DMS53 treated with DMSO at 0.1 percent for 48 hours (cell line): ENCODE measurements at regions not wholly inside any gene's neighbourhood (a gene's known extent, or its start where the extent isn't known, plus 50 kb on each side); places are given as distances from the start of the nearest gene placed in this dataset.

Experiments
- DNase-seq: peaks from one replicate; lab custom pipeline; 2025; ENCODE audit not compliant: unreplicated experiment; lab: John Stamatoyannopoulos, UW

DNA sequence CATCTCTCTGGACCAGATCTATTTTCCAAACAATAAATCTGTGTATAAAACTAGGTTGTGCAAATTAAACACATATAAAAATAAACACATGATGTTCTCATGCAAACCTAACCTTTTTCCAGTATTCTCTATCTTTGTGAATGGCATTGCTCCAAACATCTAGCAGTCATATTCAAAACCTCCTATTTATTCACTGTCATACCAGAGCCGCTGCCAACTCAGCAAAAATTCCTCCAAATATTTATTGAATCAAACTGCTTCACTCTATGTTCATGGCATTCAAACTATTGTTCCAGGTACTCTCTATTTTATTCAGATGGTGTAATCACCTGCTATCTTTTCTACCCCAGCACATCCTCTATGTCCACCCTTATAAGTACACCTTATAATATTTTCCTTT is 652.1 kb upstream of the RIOK2 start:
- no peak for DNase-seq

DNA sequence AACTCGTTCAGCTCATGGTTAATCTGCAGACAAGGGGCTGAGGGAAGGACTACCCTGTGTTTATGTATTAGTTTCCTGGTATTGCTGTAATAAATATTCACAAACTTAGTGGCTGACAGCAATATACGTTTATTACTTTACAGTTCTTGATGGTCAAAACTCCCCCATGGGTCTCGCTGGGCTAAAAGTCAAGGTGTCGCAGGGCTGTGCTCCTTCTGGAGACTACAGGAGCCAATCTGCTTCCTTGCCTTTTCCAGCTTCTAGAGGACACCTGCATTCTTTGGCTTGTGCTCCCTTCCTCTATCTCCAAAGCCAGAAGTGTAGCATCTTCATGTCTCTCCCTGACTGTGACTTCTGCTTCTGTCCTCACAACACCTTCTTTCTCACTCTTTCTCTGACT is 653.8 kb upstream of the RIOK2 start:
- no peak for DNase-seq

DNA sequence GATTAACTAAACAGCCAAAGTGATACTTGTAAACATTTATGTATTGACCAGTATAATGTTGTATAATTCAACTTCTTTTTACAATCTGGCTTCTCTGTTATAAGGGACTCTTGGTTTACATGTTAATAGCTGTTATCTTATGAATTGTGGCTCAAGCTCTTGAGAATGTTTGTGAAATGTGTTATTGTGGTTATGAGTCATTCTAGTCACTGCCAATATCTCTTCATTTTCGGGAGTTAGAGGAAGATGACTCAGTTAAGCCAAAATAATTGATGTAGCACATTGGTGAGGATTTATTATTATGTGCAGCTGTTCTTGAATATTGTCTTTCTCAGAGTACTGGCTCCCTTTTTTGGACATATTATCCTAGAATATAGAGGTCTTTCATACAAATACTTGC is 655.2 kb upstream of the RIOK2 start:
- DNase-seq = peak; percentile 55

DNA sequence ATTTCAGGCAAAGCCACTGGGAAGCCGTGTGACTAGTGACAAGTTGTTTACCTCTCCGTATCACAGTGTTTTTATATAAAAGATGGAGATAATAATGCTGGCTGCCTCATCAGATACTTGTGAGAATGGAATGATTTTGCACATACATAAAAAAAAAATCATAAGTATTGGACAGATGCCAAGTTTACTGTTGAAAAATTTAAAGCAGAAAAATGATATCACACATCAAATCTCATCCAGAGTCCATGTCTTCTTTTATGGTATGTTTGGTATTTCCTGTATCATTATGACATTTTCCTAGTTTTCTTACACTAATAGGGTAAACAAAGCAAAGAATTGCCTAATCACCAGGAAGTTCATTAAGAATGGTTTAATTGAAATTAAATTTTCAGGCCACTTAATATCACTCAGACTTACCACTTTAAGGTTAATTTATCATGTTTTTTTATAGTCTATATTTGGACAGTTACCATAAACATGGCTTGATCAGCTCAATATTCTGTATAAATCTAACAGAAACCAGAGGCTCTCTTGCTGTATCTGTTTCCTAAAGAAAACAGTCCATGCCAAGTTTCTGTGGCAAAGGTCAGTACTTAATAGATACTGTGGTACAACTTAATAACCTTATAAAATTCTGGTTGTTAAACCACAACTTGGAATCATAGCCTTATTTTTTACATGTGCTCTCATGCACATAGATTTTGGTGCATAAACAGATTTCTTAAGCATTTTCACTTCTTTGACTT is 656.5 kb upstream of the RIOK2 start:
- no peak for DNase-seq

DNA sequence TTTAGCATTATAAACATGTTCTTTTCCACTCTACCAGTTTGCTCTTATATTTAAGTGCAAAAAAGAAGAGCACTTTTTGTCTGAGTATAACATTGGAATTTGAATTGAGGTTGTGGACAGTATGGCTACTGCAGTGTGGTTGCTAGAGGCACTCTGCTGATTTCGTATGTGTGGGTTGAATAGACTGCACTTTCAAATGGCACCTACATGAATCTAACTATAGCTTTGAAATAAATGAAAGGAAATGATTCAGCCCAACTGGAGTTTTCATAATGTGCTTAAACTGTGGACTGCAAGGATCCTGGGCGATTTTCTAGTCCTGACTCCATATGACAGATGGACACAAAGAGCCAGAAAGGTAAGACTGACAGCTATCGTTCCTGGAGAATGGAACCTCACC is 657.6 kb upstream of the RIOK2 start:
- DNase-seq = no peak

DNA sequence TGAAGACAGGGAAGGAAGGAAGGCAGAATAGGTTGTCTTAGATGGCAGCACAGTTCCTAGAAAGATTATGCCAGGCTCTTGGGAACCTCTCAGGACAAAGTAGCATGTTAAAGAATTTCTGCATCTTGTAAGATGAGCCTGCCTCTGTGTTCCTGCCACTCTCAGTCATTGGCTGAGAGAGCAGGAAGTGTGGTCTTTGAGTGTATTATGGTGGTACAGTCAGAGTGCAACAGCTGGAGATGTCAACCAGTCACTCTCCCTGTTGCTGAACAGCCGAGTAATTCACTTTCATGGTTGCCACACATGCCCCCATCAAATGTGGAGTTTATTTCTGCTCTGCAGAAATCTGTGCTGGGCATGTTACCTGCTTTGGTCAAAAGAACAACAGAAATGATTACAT is 659.6 kb upstream of the RIOK2 start:
- DNase-seq = no peak

DNA sequence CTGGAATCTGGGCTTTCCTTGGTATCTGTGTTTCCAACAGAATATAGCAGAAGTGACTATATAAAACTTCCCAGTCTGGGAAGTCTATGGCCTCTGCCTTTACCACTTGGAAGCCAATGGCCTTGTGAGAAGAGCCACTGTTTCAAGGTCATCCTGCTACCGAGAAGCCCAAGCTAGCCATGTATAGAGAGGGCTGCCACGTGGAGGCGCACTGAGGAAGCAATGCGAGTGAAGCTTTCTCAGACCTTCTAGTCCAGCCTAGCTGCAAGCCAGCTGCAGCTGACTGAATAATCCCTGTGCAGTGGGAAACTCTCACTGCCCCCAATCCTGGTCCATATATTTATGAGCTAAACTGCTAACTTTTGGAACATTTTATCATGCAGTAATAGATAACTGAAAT is 661.8 kb upstream of the RIOK2 start:
- DNase-seq = no peak

DNA sequence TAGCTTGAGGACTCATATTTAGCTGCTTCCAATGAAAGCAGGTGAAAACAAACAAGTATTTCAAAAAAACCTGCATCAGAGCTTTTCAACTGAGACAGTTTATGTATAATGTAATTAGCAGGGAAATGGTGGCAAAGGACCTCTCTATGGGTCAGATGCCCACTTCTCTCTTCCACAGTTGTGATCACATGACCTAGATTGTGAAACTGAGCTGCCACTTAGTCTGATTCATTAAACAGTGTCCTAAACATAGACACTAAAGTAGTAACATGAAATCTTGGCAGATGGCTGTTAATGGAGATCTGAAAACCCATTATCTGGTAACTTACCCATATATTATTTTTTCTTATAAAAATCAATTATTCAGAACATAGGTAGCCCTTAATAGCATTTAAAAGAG is 663.6 kb upstream of the RIOK2 start:
- no peak for DNase-seq

DNA sequence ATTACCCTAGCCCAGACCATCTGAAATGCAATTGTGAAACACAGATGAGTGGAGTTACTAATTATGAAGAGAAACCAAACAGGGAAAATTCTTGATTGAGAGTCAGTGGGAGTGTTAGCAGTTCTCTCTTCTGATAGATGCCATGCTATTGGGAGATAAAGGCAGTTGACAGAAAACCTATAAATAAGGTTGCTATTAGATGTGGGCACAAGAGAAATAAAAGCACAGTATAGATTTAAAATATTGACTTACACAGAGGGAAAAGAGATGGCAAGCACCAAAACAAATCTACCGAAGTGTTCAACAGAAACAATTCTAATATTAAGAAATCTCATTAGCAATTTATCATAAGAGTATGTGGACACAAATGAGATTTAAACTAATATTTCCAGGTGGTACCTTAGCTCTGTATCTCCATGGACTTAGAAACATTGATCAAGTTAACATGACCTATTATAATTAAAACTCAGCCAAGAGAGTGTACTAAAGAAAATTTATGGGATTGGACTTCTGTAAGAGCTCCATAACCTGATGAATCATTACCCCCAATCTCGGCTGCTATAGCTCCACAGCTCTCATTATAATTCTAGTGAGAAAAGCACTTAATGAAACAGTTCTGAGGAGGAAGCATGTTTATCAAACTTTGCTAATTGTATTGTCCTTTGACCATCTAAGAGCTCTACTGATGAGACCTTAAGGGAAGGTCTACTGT is 665.0 kb upstream of the RIOK2 start:
- DNase-seq = no peak

DNA sequence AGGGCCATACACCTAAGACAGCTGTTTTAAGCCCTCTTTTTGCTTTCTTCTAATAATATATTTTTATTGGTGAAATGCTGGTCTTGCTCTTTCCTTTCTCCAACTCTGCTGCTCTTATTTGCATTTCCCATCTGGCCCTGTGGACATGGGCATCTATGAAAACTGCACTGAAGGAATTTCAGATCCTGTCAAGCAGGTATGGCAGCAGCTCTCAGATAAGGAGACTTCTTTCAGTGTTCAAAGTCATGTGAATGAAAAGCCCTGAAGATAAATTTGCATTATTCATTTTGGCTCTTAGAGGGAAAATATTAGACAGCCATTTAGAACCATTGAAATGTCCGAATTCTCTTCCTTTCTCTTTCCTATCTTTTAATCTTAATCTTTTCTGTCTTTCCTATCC is 668.0 kb upstream of the RIOK2 start:
- DNase-seq = no peak

DNA sequence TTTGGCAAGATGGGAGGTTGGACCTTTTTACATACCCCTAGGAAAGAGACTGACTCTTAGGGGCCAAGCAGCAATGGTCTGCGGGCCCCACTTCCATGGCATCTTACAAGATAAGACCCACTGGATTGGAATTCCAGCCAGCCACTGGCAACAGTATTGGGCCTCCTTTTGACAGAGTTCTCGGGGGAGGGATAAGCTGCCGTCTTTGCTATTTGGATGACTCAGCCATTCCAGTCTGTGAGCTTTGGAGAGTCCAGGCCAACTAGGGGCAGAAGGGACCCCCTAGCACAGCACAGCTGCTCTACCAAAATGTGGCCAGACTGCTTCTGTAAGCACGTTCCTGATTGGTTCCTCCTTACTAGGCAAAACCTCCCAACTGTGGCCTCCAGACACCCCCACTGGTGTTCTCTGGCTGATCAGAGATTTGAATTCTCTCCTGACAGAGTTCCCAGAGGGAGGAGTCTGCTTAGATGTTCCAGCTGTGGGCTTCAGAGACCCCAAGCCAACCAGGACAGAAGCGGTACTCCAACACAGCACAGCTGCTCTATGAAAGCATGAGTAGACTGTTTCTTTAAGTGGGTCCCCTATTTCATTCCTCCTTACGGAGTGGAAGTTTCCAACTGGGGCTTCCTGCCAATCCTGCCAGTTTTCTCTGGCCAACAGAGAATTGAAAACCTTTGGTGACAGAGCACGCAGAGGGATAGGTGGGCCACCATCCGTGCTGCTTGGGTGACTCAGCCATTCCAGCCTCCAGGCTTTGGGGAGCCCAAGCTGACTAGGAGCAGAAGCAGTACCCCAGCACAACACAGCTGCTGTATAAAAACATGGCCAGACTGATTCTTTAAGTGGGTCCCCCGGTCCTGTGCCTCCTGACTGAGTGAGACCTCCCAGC is 672.1 kb upstream of the RIOK2 start:
- no peak for DNase-seq

DNA sequence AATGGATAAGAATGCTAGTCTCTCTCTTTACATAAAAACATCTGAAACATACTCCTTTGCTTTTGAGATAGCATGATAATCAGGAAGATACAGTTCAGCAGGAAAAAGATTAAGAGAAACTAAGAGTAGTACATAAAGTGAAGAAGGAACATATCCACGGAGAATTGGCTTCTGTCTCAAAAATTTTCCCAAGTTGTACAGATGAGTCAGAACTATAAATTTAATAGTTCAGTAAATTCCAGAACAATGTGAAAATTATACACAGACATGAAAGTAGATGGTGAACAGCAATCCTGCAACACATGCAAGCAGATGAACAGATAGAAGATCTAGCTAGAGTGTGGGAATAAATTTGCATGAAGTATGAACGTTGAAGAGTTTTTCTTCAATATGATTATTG is 691.4 kb upstream of the RIOK2 start:
- no peak for DNase-seq

DNA sequence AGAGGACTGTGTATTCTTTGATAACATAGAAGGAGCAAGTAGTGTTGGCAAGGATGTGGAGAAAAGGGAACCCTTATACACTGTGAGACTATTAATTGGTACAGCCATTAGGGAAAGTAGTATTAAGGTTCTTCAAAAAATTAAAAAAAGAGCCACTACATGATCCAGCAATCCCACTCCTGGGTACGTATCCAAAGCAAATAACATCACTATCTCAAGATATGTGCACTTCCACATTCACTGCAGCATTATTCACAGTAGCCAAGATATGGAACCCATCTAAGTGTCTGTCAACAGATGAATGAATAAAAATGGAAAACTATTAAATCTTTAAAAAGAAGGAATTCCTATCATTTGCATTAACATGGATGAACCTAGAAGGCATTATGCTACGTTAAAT is 693.2 kb upstream of the RIOK2 start:
- no peak for DNase-seq

DNA sequence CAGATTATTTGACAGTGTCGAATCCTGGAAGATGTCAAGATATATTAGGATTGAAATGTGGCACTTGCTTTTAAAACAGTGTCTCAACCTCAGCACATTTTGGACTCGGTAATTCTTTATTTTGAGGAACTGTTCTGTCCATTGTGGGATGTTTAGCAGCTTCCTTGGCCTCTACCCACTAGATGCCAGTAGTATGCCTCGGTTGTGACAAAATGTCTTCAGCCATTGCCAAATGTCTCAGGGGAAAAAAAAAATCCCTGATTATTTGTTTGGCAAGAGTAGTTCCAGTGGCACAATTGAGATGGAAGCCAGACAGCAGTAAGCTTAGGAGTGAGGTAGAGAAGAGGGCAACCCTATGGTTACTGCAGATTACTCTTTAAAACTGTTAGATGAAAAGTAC is 694.5 kb upstream of the RIOK2 start:
- no peak for DNase-seq

DNA sequence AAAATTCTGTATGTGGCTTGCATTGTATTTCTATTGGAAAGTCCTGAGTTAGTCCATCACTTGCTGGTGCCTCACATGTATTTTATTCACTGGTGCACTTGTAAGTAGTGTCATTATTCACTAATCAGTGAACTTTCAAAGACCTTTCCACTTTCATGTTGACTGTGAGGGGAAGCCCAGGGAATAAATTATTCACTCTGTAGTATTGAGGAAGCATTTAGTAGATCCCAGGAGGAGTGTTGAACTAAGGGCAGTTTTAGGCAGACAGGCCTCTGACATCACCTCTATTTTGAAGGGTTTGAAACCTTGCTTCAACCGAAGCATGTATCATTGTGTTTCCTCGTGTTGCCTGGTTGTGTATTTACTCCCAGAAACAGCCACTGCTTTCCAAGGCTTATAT is 705.4 kb upstream of the RIOK2 start:
- no peak for DNase-seq

DNA sequence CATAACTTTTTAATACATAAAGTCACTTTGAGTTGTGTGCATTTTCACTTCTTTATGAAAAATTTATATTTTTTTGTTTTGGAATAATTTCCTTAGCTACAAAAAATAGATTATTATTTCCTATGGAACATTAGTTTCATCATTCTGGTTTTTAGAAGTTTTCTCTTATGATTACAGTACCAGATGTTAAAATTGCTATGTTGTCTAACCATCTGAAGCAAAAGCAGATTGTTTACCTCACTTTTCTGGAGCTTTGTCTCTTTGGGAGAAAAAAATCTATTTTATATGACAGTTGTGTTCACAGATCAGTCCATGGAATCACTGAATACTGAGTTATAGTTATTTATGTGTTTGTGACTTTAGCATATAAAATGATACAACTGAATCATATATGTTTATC is 708.9 kb upstream of the RIOK2 start:
- DNase-seq = no peak

DNA sequence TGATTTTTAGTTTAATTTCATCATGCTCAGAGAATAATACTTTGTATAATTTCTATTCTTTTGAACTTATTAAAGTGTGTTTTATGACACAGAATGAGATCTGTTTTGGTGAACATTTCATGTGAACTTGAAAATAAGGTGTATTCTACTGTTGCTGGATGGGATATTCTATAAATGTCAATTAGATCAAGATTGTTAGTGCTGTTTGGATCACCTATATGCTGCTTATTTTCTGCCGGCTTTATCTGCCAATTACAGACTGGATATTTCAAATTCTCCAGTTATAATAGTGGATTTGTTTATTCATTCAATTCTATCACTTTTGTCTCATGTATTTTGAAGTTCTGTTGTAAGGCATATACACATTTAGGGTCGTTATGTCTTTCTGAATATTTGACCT is 720.7 kb upstream of the RIOK2 start:
- DNase-seq = no peak

DNA sequence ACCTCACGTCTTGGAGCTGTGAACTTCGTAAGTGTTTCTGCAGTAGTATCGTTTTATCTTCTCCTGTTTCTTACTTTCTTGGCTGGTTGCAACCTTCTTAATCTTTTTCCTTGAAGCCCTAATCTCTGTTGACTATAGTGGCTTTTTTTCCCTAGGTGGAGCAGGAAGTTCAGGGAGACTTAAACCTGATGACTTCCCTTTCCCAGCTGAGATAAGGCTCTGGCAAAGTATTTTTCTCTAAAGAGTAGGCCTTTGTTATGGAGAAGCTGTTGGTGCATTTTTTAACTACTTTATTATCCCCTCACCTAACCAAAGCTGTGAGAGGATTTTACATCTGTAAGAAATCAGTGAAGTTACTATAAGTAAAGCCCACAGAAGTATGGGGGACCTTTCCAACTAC is 723.1 kb upstream of the RIOK2 start:
- DNase-seq = no peak

DNA sequence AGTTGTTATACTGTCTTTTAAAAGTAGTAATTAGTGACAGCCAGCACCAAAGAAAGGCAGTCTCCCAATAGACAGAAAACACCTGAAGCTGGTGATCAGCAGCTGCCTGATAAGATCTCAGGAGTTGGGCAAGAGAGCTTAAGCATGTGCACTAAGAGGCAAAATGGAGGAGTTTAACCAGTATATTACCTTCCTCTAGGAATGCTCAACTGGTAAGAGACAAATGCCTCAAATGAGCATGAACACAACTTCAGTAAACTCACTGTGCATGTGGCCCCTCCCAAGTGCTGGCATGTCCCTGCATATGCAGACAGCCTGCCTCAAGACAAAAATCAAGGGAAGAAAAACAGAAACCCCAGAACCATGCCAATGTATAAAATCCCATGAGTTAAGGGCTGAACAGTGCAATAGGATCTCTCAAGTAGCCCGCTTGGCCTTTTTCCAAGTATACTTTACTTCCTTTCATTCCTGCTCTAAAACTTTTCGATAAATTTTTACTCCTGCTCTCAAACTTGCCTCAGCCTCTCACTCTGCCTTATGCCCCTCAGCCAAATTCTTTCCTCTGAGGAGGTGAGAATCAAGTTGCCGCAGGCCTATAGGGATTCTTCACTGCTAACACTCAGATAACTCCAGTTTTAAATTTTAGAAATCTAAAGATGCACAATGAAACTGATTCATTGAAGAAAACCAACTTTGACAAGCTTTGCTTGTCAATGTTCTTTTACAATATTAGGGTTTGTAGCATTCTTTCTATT is 724.8 kb upstream of the RIOK2 start:
- no peak for DNase-seq

DNA sequence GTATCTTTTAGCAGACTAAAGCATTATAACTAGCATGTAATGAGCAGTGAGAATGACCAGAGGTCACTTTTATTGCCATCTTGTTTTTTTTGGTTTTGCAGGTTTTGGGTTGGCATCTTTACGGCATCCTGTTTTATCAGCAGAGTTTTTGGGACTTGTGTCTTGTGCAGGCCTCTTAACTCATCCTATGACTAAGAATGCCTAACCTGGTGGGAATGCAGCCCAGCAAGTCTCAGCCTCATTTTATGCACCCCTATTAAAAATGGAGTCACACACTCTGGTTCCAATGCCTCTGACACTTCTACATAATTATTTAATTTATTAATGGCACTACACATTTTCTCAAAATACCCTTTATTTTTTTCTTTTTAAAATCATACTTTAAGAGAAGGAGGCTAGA is 726.5 kb upstream of the RIOK2 start:
- no peak for DNase-seq

DNA sequence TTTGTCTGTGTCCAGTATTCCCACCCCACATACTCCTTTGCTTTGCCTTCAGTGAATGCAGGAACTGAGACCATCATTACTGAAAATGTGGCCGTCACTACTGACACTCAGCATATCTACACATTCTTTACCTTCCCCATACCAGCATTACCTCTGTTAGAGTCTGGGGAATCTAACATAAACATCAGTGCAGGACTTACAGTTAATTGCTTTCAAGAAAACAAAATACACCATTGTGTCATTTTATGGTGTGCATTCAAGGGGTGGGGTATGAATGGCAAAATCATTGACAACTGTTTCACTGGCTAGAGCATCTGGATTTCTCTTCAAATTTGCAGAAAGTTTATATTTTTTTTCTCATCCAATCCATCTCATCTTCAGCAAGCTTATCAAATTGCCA is 731.4 kb upstream of the RIOK2 start:
- no peak for DNase-seq
